Ovary (tissue), 3 donors: ENCODE measurements at regions not wholly inside any gene's neighbourhood (a gene's known extent, or its start where the extent isn't known, plus 50 kb on each side); places are given as distances from the start of the nearest gene placed in this dataset.
"Not testable (repeated sequence)": the region's sequence is repeated elsewhere in the genome, so short reads cannot be mapped to it uniquely, and the experiment has no call there.

ENCODE experiments used
- POLR2A ChIP-seq: fragments of 450-650 bp; IDR thresholded peaks from one replicate; pipeline ENCODE4 v1.6.1; 2017; ENCODE audit warnings: antibody characterized with exemption, mild to moderate bottlenecking, moderate library complexity
- TF ChIP-seq, protein P1 (sequence below), 3 donors: fragments of 450-650 bp in 2 of 3; fragments of 200-600 bp in 1 of 3; IDR thresholded peaks; one replicate each; pipeline versions ENCODE4 v1.5.1 to v1.8.0; 2016 to 2022; ENCODE audit warnings: antibody characterized with exemption in 3 of 3, mild to moderate bottlenecking in 1 of 3
- donor health status: DM: no; HTN: no; CAD: no.

DNA sequence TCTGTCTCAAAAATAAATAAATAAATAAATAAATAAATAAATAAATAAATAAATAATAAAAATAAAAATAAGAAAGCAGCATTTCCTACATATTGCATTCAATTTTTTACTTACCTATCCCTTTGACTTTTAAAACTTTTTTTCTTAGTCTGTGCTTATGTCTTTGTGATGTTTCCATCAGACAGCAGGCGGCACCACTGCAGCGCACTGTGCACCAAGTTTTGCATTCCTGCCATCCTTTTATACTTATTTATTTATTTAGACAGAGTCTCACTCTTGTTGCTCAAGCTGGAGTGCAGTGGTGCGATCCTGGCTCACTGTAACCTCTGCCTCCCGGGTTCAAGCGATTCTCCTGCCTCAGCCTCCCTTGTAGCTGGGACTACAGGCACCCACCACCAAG lies 132.6 kb downstream of the SPATA31A6 start:
- TF ChIP-seq, protein P1, sequence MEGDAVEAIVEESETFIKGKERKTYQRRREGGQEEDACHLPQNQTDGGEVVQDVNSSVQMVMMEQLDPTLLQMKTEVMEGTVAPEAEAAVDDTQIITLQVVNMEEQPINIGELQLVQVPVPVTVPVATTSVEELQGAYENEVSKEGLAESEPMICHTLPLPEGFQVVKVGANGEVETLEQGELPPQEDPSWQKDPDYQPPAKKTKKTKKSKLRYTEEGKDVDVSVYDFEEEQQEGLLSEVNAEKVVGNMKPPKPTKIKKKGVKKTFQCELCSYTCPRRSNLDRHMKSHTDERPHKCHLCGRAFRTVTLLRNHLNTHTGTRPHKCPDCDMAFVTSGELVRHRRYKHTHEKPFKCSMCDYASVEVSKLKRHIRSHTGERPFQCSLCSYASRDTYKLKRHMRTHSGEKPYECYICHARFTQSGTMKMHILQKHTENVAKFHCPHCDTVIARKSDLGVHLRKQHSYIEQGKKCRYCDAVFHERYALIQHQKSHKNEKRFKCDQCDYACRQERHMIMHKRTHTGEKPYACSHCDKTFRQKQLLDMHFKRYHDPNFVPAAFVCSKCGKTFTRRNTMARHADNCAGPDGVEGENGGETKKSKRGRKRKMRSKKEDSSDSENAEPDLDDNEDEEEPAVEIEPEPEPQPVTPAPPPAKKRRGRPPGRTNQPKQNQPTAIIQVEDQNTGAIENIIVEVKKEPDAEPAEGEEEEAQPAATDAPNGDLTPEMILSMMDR (IDR thresholded peaks at IDR 0.05) = not testable (repeated sequence)
- TF ChIP-seq POLR2A = not testable (repeated sequence)
